Loucy (cell line): ENCODE measurements at regions not wholly inside any gene's neighbourhood (a gene's known extent, or its start where the extent isn't known, plus 50 kb on each side); places are given as distances from the start of the nearest gene placed in this dataset.
"Not testable (repeated sequence)": the region's sequence is repeated elsewhere in the genome, so short reads cannot be mapped to it uniquely, and the experiment has no call there.

Experiments used
- EZH2phosphoT487 ChIP-seq: fragments of 200-600 bp; IDR thresholded peaks from 2 replicates; pipeline ENCODE4 v1.6.1; 2018; ENCODE audit warnings: antibody characterized with exemption, mild to moderate bottlenecking, moderate library complexity, borderline replicate concordance
- TF ChIP-seq, protein P1 (sequence below): fragments of 200-600 bp; sonication (generic); conservative IDR thresholded peaks from 2 replicates; pipeline ENCODE4 v1.5.1; 2014; ENCODE audit warnings: mild to moderate bottlenecking, antibody characterized with exemption, low read length

DNA sequence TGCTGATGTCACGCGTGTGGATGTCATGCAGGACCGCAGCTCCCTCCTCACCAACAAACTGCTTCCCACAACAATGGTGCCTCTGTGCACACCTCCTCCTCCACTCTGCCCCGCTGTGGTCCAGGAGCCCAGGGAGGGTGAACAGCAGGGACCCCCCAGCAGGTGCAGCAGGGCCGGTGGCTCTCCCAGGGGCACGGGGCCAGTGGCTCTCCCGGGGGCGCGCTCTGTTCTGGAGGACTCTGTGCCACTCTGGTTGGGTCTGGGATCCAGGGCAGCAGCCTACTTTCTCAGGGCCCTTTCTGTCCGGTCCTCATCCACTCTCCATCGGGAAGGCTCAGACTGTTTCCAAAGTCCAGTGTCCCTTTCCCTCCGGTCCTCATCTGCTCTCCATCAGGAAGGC lies 153.0 kb upstream of the ZNF469 start:
- TF ChIP-seq, protein P1, sequence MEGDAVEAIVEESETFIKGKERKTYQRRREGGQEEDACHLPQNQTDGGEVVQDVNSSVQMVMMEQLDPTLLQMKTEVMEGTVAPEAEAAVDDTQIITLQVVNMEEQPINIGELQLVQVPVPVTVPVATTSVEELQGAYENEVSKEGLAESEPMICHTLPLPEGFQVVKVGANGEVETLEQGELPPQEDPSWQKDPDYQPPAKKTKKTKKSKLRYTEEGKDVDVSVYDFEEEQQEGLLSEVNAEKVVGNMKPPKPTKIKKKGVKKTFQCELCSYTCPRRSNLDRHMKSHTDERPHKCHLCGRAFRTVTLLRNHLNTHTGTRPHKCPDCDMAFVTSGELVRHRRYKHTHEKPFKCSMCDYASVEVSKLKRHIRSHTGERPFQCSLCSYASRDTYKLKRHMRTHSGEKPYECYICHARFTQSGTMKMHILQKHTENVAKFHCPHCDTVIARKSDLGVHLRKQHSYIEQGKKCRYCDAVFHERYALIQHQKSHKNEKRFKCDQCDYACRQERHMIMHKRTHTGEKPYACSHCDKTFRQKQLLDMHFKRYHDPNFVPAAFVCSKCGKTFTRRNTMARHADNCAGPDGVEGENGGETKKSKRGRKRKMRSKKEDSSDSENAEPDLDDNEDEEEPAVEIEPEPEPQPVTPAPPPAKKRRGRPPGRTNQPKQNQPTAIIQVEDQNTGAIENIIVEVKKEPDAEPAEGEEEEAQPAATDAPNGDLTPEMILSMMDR = not testable (repeated sequence)
- TF ChIP-seq EZH2phosphoT487 = not testable (repeated sequence)
